H1 (cell line): ENCODE measurements at regions not wholly inside any gene's neighbourhood (a gene's known extent, or its start where the extent isn't known, plus 50 kb on each side); places are given as distances from the start of the nearest gene placed in this dataset.

Source experiments
- ATF2 ChIP-seq: IDR thresholded peaks from 2 replicates; pipeline ENCODE4 v1.6.1; 2012; ENCODE audit warnings: low read length, inconsistent platforms
- BRCA1 ChIP-seq: IDR thresholded peaks from 2 replicates; pipeline ENCODE4 v1.6.1; 2012; ENCODE audit warnings: low read depth, low read length, improper control_type of control experiment
- EGR1 ChIP-seq: IDR thresholded peaks from 2 replicates; pipeline ENCODE4 v1.6.1; 2011; ENCODE audit warnings: low read depth, low read length, borderline replicate concordance
- HDAC2 ChIP-seq, 2 experiments: fragments of 300-600 bp in 1 of 2; sonication (generic) in 1 of 2; IDR thresholded peaks; 2 replicates each; pipeline ENCODE4 v1.6.1; 2011 to 2012; ENCODE audit warnings: low read depth in 2 of 2, low read length in 2 of 2, mild to moderate bottlenecking in 2 of 2, moderate library complexity in 2 of 2, borderline replicate concordance in 1 of 2, inconsistent platforms in 1 of 2
- JUND ChIP-seq: IDR thresholded peaks from 2 replicates; pipeline ENCODE4 v1.6.1; 2011; ENCODE audit warnings: mild to moderate bottlenecking, improper control_type of control experiment, low read length
- KDM5A ChIP-seq: fragments of 200-600 bp; IDR thresholded peaks from 2 replicates; pipeline ENCODE4 v1.7.1; 2012; ENCODE audit warnings: mild to moderate bottlenecking, low read length, inconsistent platforms, mixed read lengths
- RAD21 ChIP-seq, 2 experiments: IDR thresholded peaks in 1 of 2; conservative IDR thresholded peaks in 1 of 2; 2 replicates each; pipeline ENCODE4 v1.6.1; 2011; ENCODE audit warnings: low read depth in 2 of 2, low read length in 2 of 2, improper control_type of control experiment in 1 of 2, inconsistent platforms in 1 of 2, mild to moderate bottlenecking in 1 of 2, moderate library complexity in 1 of 2
- SIN3A ChIP-seq, 2 experiments: IDR thresholded peaks in 1 of 2; conservative IDR thresholded peaks in 1 of 2; 2 replicates each; pipeline ENCODE4 v1.6.1; 2011 to 2012; ENCODE audit warnings: low read length in 2 of 2, improper control_type of control experiment in 1 of 2, low read depth in 1 of 2, mild to moderate bottlenecking in 1 of 2
- USF2 ChIP-seq: IDR thresholded peaks from 2 replicates; pipeline ENCODE4 v1.6.1; 2011; ENCODE audit warnings: low read length, improper control_type of control experiment
- ZNF274 ChIP-seq: IDR thresholded peaks from 2 replicates; pipeline ENCODE4 v1.7.0; 2012; ENCODE audit warnings: low read length, borderline replicate concordance; ENCODE audit errors: extremely low read depth
- TF ChIP-seq, protein P1 (sequence below), 3 experiments: IDR thresholded peaks; 1 replicate in 2 of 3; 2 replicates in 1 of 3; pipeline versions ENCODE4 v1.5.1 to v1.6.1; 2011; ENCODE audit warnings: low read length in 3 of 3, mild to moderate bottlenecking in 3 of 3, inconsistent platforms in 2 of 3, low read depth in 1 of 3, moderate library complexity in 1 of 3; ENCODE audit not compliant: insufficient read depth in 1 of 3; ENCODE audit errors: control extremely low read depth in 1 of 3

DNA sequence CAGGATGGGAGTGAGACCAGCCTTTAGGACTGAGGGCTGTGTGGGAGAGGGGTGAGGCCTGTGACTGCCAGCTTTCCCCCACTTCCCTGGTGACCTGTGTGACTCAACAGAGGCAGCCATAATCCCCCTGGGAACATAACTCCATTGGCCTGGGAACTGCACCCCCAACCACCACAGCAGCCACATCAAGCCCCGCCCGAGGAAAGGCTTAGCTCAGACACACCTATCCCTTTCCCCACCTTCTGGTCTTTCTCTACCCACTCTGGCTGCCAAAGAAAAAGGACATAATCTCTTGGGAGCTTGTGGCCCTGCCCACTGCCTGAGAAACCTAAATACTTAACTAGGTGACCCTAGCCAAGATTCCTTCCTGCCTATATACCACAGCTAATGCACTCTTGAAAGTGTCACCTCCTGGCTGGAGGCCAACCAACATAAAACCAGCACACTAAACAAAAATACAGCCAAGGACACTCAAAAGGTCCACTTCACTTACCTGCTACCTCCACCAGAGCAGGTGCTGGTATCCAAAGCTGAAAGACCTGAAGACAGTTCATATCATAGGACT, 406.6 kb upstream of the CAMK1G start:
- TF ChIP-seq HDAC2 (IDR thresholded peaks at IDR 0.05; ENCODE audit: borderline replicate concordance in 1 of 2, low read depth in 2 of 2, low read length in 2 of 2) (no peak), JUND (no peak), EGR1 (no peak), BRCA1 (no peak), ATF2 (no peak), ZNF274 (no peak), KDM5A (no peak), SIN3A (conservative IDR thresholded peaks at IDR 0.05 in 1 of 2, IDR thresholded peaks at IDR 0.05 in 1 of 2; ENCODE audit: low read depth in 1 of 2, low read length in 2 of 2) (no peak), RAD21 (IDR thresholded peaks at IDR 0.05 in 1 of 2, conservative IDR thresholded peaks at IDR 0.05 in 1 of 2; ENCODE audit: low read depth in 2 of 2, low read length in 2 of 2) (no peak), USF2 (no peak)
- TF ChIP-seq, protein P1, sequence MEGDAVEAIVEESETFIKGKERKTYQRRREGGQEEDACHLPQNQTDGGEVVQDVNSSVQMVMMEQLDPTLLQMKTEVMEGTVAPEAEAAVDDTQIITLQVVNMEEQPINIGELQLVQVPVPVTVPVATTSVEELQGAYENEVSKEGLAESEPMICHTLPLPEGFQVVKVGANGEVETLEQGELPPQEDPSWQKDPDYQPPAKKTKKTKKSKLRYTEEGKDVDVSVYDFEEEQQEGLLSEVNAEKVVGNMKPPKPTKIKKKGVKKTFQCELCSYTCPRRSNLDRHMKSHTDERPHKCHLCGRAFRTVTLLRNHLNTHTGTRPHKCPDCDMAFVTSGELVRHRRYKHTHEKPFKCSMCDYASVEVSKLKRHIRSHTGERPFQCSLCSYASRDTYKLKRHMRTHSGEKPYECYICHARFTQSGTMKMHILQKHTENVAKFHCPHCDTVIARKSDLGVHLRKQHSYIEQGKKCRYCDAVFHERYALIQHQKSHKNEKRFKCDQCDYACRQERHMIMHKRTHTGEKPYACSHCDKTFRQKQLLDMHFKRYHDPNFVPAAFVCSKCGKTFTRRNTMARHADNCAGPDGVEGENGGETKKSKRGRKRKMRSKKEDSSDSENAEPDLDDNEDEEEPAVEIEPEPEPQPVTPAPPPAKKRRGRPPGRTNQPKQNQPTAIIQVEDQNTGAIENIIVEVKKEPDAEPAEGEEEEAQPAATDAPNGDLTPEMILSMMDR (IDR thresholded peaks at IDR 0.05; ENCODE audit: control extremely low read depth in 1 of 3, insufficient read depth in 1 of 3, low read depth in 1 of 3, low read length in 3 of 3) = no peak
